ENCODE measurements at regions not wholly inside any gene's neighbourhood (a gene's known extent, or its start where the extent isn't known, plus 50 kb on each side); places are given as distances from the start of the nearest gene placed in this dataset.

- no peak for TF ChIP-seq CTCF (IDR thresholded peaks at IDR 0.05 in 4 of 5, conservative IDR thresholded peaks at IDR 0.05 in 1 of 5)
- TF ChIP-seq POLR2A (IDR thresholded peaks at IDR 0.05) = no peak
These were observed 479.2 kb downstream of the RMST start for GRCh38 chr12:97941686-97942354.
